ENCODE measurements at regions not wholly inside any gene's neighbourhood (a gene's known extent, or its start where the extent isn't known, plus 50 kb on each side); places are given as distances from the start of the nearest gene placed in this dataset.

DNA sequence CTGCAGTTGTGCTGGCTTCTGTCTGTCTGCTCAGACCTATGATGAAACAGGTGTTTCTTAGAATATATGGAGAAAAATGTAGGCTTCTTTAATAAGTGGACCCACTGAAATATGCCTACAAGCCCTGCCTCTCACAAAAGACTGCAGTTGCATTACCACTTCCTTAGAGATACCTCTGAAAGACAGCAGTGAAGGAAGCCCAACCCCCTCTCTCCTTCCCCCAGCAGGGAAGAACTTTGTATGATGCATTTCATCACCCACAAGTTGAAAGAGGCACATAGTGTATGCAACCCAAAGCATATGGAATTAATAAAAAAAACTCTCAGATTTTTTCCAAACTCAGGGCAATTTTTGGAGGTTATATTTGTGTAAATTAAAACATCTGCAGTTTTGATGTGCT is 916.7 kb downstream of the TECRL start:
- TF ChIP-seq POLR2A (IDR thresholded peaks at IDR 0.05; ENCODE audit: low read length) (no peak), GATA1 (IDR thresholded peaks at IDR 0.05; ENCODE audit: low read depth, low read length) (no peak)

Data from erythroblast (primary cell).